Endothelial cell (in vitro differentiated cells): ENCODE measurements at regions not wholly inside any gene's neighbourhood (a gene's known extent, or its start where the extent isn't known, plus 50 kb on each side); places are given as distances from the start of the nearest gene placed in this dataset.

Experiments
- DNase-seq: peaks from one replicate; pipeline ENCODE4 v3.0.0; 2021; ENCODE audit warnings: low spot score
- H3K27ac Mint-ChIP-seq: one replicate; pipeline ENCODE4 v1.8.0; 2021; ENCODE audit warnings: mixed read lengths, inconsistent platforms; ENCODE audit not compliant: unreplicated experiment
- H3K27me3 Mint-ChIP-seq: one replicate; pipeline ENCODE4 v1.8.0; 2021; ENCODE audit warnings: mild to moderate bottlenecking, moderate library complexity, mixed read lengths, inconsistent platforms; ENCODE audit not compliant: unreplicated experiment
- H3K36me3 Mint-ChIP-seq: one replicate; pipeline ENCODE4 v1.8.0; 2021; ENCODE audit warnings: mild to moderate bottlenecking, low read depth, mixed read lengths, inconsistent platforms; ENCODE audit not compliant: unreplicated experiment
- H3K4me1 Mint-ChIP-seq: one replicate; pipeline ENCODE4 v1.8.0; 2021; ENCODE audit warnings: mild to moderate bottlenecking, mixed read lengths, inconsistent platforms; ENCODE audit not compliant: unreplicated experiment
- H3K4me3 Mint-ChIP-seq: one replicate; pipeline ENCODE4 v1.8.0; 2021; ENCODE audit warnings: mild to moderate bottlenecking, mixed read lengths, inconsistent platforms; ENCODE audit not compliant: unreplicated experiment
- H3K9me3 Mint-ChIP-seq: one replicate; pipeline ENCODE4 v1.8.0; 2021; ENCODE audit warnings: mixed read lengths, inconsistent platforms; ENCODE audit not compliant: unreplicated experiment
- CTCF ChIP-seq: fragments of 200-600 bp; sonication (generic); IDR thresholded peaks from one replicate; pipeline ENCODE4 v1.5.0; 2021; ENCODE audit warnings: antibody characterized with exemption; ENCODE audit not compliant: unreplicated experiment

GRCh38 chr3:115520241-115520640 lies 103.1 kb upstream of the GAP43 start:
- DNase-seq, result no peak
- no peaks in the 10 kb centered on the region for H3K36me3 Mint-ChIP-seq
- H3K4me3 Mint-ChIP-seq, result no peak overlapping the region
- no peaks in the 10 kb centered on the region for H3K9me3 Mint-ChIP-seq
- peaks cover 11% of the 10 kb centered on the region for H3K4me1 Mint-ChIP-seq
- TF ChIP-seq CTCF, result no peak
- H3K27ac Mint-ChIP-seq, result no peak overlapping the region
- peaks cover 2% of the 10 kb centered on the region for H3K27me3 Mint-ChIP-seq

- Mint-ChIP-seq H3K27me3 (peaks cover 2% of the 10 kb centered on the region), H3K36me3 (no peaks in the 10 kb centered on the region), H3K27ac (peak overlapping the region; percentile 28), H3K4me1 (peaks cover 11% of the 10 kb centered on the region), H3K9me3 (no peaks in the 10 kb centered on the region), H3K4me3 (no peak overlapping the region)
- no peak for DNase-seq
- no peak for TF ChIP-seq CTCF
Observed at GRCh38 chr3:115520651-115521245, 102.6 kb upstream of the GAP43 start.

- no peak for DNase-seq
- Mint-ChIP-seq H3K36me3 (no peaks in the 10 kb centered on the region), H3K4me3 (no peak overlapping the region), H3K4me1 (peaks cover 11% of the 10 kb centered on the region), H3K27me3 (peaks cover 2% of the 10 kb centered on the region), H3K27ac (no peak overlapping the region), H3K9me3 (no peaks in the 10 kb centered on the region)
- TF ChIP-seq CTCF, result no peak
Observed at GRCh38 chr3:115523458-115523857, 99.9 kb upstream of the GAP43 start.

DNA sequence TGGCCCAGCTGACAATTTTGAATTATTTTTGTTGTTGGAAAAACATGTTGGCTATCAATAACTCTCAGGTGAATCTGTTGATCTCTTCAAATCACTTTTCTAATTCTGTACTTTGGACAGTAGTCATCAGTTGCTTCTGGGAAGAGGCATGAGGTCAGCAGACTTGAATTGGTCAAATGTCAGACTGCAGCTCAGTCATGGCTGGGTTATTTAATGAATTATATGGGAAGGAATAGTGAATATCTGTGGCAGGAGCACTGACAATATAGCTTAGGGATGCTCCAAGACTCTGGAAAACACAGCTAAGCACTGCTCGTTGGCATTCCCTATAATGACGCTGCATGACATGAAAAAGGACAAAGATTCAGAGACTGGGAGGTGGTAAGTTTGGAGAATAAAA lies 98.8 kb upstream of the GAP43 start:
- Mint-ChIP-seq H3K27me3 (peaks cover 2% of the 10 kb centered on the region), H3K36me3 (no peaks in the 10 kb centered on the region), H3K9me3 (no peaks in the 10 kb centered on the region), H3K4me1 (peaks cover 11% of the 10 kb centered on the region), H3K4me3 (no peak overlapping the region), H3K27ac (no peak overlapping the region)
- no peak for DNase-seq
- no peak for TF ChIP-seq CTCF

DNA sequence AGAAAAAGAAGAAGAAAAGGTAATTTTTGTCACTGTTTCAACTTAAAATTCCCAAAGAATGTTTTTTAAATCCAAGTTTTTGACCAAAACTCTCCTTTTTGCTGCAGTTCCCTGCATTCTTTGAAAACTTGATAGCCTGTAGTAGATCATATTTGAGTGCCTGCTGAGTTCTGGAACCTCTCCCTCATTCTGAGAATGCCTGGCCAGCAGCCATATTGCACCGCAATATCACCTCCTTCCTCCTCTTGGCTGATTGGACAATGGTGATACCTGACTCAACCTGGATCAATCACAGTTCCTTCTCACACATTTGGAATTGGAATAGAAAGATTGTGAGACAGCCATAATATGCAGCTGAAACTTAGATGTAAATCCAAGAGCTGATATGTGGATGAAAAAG lies 97.6 kb upstream of the GAP43 start:
- Mint-ChIP-seq H3K27me3 (peaks cover 2% of the 10 kb centered on the region), H3K36me3 (no peaks in the 10 kb centered on the region)

More for the DNA sequence above, 97.6 kb upstream of the GAP43 start:
- no peak for TF ChIP-seq CTCF
- Mint-ChIP-seq H3K4me3 (no peak overlapping the region), H3K27ac (no peak overlapping the region), H3K4me1 (peaks cover 5% of the 10 kb centered on the region), H3K9me3 (no peaks in the 10 kb centered on the region)
- DNase-seq, result no peak
